ENCODE measurements at regions not wholly inside any gene's neighbourhood (a gene's known extent, or its start where the extent isn't known, plus 50 kb on each side); places are given as distances from the start of the nearest gene placed in this dataset.

- ATAC-seq (ENCODE audit: insufficient read depth, low read depth): no peak
- no peak overlapping the region for H3K27ac ChIP-seq (ENCODE audit: low read length)
- no peak overlapping the region for H3K4me2 ChIP-seq (ENCODE audit: insufficient read depth, low read length)
These were observed 52.6 kb downstream of the JAKMIP3 start for GRCh38 chr10:132118366-132118765.

DNA sequence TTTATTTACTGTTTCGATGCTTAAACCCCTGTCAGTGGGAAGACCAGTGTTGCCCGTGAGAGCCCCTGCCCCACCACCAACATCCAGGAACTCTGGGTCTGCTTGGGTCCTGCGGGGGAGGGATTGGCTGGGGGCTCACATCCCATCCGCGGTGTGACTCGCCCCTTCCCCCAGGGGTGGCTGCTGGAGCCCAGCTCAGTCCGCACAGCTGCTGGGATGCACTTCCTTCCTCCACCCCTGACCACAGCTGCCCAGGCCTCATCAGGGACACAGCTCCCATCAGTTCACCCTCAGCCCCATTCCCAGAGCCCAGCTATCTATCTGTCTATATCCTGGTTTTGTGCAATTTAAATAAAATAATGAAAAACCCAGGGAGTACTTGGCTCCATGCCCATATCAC is 54.5 kb downstream of the JAKMIP3 start:
- H3K9me3 ChIP-seq (ENCODE audit: insufficient read depth, low read length, severe bottlenecking): no peaks in the 10 kb centered on the region
- ATAC-seq (ENCODE audit: insufficient read depth, low read depth) (no peak), DNase-seq (no peak)
- H2AFZ ChIP-seq (ENCODE audit: low read depth, low read length): no peak overlapping the region
- H3K4me3 ChIP-seq (ENCODE audit: low read depth in 1 of 2, low read length in 2 of 2): no peak overlapping the region
- no peak overlapping the region for H3K4me2 ChIP-seq (ENCODE audit: insufficient read depth, low read length)
- no peaks in the 10 kb centered on the region; the same call in none of the 2 replicates for H4K20me1 ChIP-seq (ENCODE audit: insufficient read depth, low read length)
- H3K9ac ChIP-seq (ENCODE audit: low read depth, low read length): no peak overlapping the region
- no peaks in the 10 kb centered on the region for H3K36me3 ChIP-seq (ENCODE audit: insufficient read depth, low read length)
- H3K27ac ChIP-seq (ENCODE audit: low read length): no peak overlapping the region
- TF ChIP-seq EZH2 (IDR thresholded peaks at IDR 0.05; ENCODE audit: borderline replicate concordance, low read depth, low read length, severe bottlenecking) (no peak), CTCF (IDR thresholded peaks at IDR 0.05; ENCODE audit: borderline replicate concordance, extremely low read depth, low read length, poor library complexity, severe bottlenecking) (no peak)
- no peaks in the 10 kb centered on the region for H3K79me2 ChIP-seq (ENCODE audit: insufficient read depth, low read length)
- peaks cover 6% of the 10 kb centered on the region for H3K27me3 ChIP-seq (ENCODE audit: insufficient read depth, low read length, poor library complexity)
- no peaks in the 10 kb centered on the region for H3K4me1 ChIP-seq (ENCODE audit: insufficient read depth, low read length)

More at GRCh38 chr10:132118366-132118765, 52.6 kb downstream of the JAKMIP3 start:
- H3K36me3 ChIP-seq (ENCODE audit: insufficient read depth, low read length): no peaks in the 10 kb centered on the region
- TF ChIP-seq EZH2 (IDR thresholded peaks at IDR 0.05; ENCODE audit: borderline replicate concordance, low read depth, low read length, severe bottlenecking): no peak
- no peak for TF ChIP-seq CTCF (IDR thresholded peaks at IDR 0.05; ENCODE audit: borderline replicate concordance, extremely low read depth, low read length, poor library complexity, severe bottlenecking)
- H4K20me1 ChIP-seq (ENCODE audit: insufficient read depth, low read length): no peaks in the 10 kb centered on the region; the same call in none of the 2 replicates
- H3K9me3 ChIP-seq (ENCODE audit: insufficient read depth, low read length, severe bottlenecking): no peaks in the 10 kb centered on the region
- H3K4me3 ChIP-seq (ENCODE audit: low read depth in 1 of 2, low read length in 2 of 2): no peak overlapping the region
- no peak for DNase-seq
- no peak overlapping the region for H3K9ac ChIP-seq (ENCODE audit: low read depth, low read length)
- peaks cover 6% of the 10 kb centered on the region for H3K27me3 ChIP-seq (ENCODE audit: insufficient read depth, low read length, poor library complexity)
- no peaks in the 10 kb centered on the region for H3K79me2 ChIP-seq (ENCODE audit: insufficient read depth, low read length)
- H2AFZ ChIP-seq (ENCODE audit: low read depth, low read length): no peak overlapping the region
- no peaks in the 10 kb centered on the region for H3K4me1 ChIP-seq (ENCODE audit: insufficient read depth, low read length)

GRCh38 chr10:132120734-132121510 is 55.2 kb downstream of the JAKMIP3 start:
- Histone ChIP-seq H3K4me1 (ENCODE audit: insufficient read depth, low read length) (no peaks in the 10 kb centered on the region), H3K36me3 (ENCODE audit: insufficient read depth, low read length) (no peaks in the 10 kb centered on the region), H3K79me2 (ENCODE audit: insufficient read depth, low read length) (no peaks in the 10 kb centered on the region), H3K27me3 (ENCODE audit: insufficient read depth, low read length, poor library complexity) (peaks cover 6% of the 10 kb centered on the region), H4K20me1 (ENCODE audit: insufficient read depth, low read length) (no peaks in the 10 kb centered on the region; the same call in none of the 2 replicates), H2AFZ (ENCODE audit: low read depth, low read length) (no peak overlapping the region), H3K9ac (ENCODE audit: low read depth, low read length) (no peak overlapping the region), H3K4me3 (ENCODE audit: low read depth in 1 of 2, low read length in 2 of 2) (no peak overlapping the region), H3K27ac (ENCODE audit: low read length) (no peak overlapping the region), H3K9me3 (ENCODE audit: insufficient read depth, low read length, severe bottlenecking) (no peaks in the 10 kb centered on the region), H3K4me2 (ENCODE audit: insufficient read depth, low read length) (no peak overlapping the region)
- TF ChIP-seq EZH2 (IDR thresholded peaks at IDR 0.05; ENCODE audit: borderline replicate concordance, low read depth, low read length, severe bottlenecking): no peak
- no peak for TF ChIP-seq CTCF (IDR thresholded peaks at IDR 0.05; ENCODE audit: borderline replicate concordance, extremely low read depth, low read length, poor library complexity, severe bottlenecking)
- DNase-seq (no peak), ATAC-seq (ENCODE audit: insufficient read depth, low read depth) (no peak)

All from DND-41 (cell line).